ENCODE measurements at regions not wholly inside any gene's neighbourhood (a gene's known extent, or its start where the extent isn't known, plus 50 kb on each side); places are given as distances from the start of the nearest gene placed in this dataset.

GRCh38 chr15:100786139-100786531 lies 93.5 kb upstream of the ALDH1A3 start:
- TF ChIP-seq SIX5 (IDR thresholded peaks at IDR 0.05; ENCODE audit: borderline replicate concordance in 1 of 2, insufficient read depth in 1 of 2, low read depth in 1 of 2, low read length in 2 of 2), result no peak
- TF ChIP-seq SPI1 (IDR thresholded peaks at IDR 0.05; ENCODE audit: borderline replicate concordance, low read depth, low read length), result no peak
- no peak for TF ChIP-seq ZNF76 (CRISPR knock-in tag; IDR thresholded peaks at IDR 0.05; ENCODE audit: borderline replicate concordance)
- TF ChIP-seq, protein P1, sequence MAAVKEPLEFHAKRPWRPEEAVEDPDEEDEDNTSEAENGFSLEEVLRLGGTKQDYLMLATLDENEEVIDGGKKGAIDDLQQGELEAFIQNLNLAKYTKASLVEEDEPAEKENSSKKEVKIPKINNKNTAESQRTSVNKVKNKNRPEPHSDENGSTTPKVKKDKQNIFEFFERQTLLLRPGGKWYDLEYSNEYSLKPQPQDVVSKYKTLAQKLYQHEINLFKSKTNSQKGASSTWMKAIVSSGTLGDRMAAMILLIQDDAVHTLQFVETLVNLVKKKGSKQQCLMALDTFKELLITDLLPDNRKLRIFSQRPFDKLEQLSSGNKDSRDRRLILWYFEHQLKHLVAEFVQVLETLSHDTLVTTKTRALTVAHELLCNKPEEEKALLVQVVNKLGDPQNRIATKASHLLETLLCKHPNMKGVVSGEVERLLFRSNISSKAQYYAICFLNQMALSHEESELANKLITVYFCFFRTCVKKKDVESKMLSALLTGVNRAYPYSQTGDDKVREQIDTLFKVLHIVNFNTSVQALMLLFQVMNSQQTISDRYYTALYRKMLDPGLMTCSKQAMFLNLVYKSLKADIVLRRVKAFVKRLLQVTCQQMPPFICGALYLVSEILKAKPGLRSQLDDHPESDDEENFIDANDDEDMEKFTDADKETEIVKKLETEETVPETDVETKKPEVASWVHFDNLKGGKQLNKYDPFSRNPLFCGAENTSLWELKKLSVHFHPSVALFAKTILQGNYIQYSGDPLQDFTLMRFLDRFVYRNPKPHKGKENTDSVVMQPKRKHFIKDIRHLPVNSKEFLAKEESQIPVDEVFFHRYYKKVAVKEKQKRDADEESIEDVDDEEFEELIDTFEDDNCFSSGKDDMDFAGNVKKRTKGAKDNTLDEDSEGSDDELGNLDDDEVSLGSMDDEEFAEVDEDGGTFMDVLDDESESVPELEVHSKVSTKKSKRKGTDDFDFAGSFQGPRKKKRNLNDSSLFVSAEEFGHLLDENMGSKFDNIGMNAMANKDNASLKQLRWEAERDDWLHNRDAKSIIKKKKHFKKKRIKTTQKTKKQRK (IDR thresholded peaks at IDR 0.05; ENCODE audit: borderline replicate concordance, low read depth, low read length), result no peak
- no peak for TF ChIP-seq SP1 (CRISPR knock-in tag; IDR thresholded peaks at IDR 0.05)
- no peak for TF ChIP-seq ZNF830 (CRISPR knock-in tag; IDR thresholded peaks at IDR 0.05)

All from K562 (cell line).